Islet of Langerhans (tissue), 1 donor: ENCODE measurements at regions not wholly inside any gene's neighbourhood (a gene's known extent, or its start where the extent isn't known, plus 50 kb on each side); places are given as distances from the start of the nearest gene placed in this dataset.

Experiments used
- FAIRE-seq: peaks from one replicate; lab custom pipeline; 2011; peaks lifted over from hg19 to GRCh38; lab: Jason Lieb, UNC

GRCh38 chr16:66137853-66138252 lies 228.6 kb upstream of the CDH5 start:
- no peak for FAIRE-seq

GRCh38 chr16:66136841-66137240 lies 229.7 kb upstream of the CDH5 start:
- FAIRE-seq = no peak

GRCh38 chr16:66135838-66136237 lies 230.7 kb upstream of the CDH5 start:
- FAIRE-seq = no peak

- no peak for FAIRE-seq
Measured at GRCh38 chr16:66135421-66135831, 231.1 kb upstream of the CDH5 start.

GRCh38 chr16:66134875-66135274 lies 231.6 kb upstream of the CDH5 start:
- no peak for FAIRE-seq

- no peak for FAIRE-seq
Measured at GRCh38 chr16:66133643-66134338, 232.7 kb upstream of the CDH5 start.

GRCh38 chr16:66131895-66132294 lies 234.6 kb upstream of the CDH5 start:
- no peak for FAIRE-seq

GRCh38 chr16:66131156-66131807 lies 235.2 kb upstream of the CDH5 start:
- FAIRE-seq = no peak

GRCh38 chr16:66130296-66130905 lies 236.1 kb upstream of the CDH5 start:
- FAIRE-seq = no peak

- no peak for FAIRE-seq
Measured at GRCh38 chr16:66129196-66129595, 237.3 kb upstream of the CDH5 start.

GRCh38 chr16:66128371-66128770 lies 238.1 kb upstream of the CDH5 start:
- no peak for FAIRE-seq

GRCh38 chr16:66127459-66128370 lies 238.8 kb upstream of the CDH5 start:
- no peak for FAIRE-seq

GRCh38 chr16:66121466-66121865 lies 245.0 kb upstream of the CDH5 start:
- FAIRE-seq = no peak

- no peak for FAIRE-seq
Measured at GRCh38 chr16:66120656-66121055, 245.8 kb upstream of the CDH5 start.

GRCh38 chr16:66116163-66117002 lies 250.1 kb upstream of the CDH5 start:
- no peak for FAIRE-seq

GRCh38 chr16:66115373-66115772 lies 251.1 kb upstream of the CDH5 start:
- FAIRE-seq = no peak

GRCh38 chr16:66113223-66113622 lies 253.3 kb upstream of the CDH5 start:
- FAIRE-seq = no peak

- no peak for FAIRE-seq
Measured at GRCh38 chr16:66109677-66110076, 256.8 kb upstream of the CDH5 start.

GRCh38 chr16:66107661-66108060 lies 258.8 kb upstream of the CDH5 start:
- FAIRE-seq = no peak

- FAIRE-seq = no peak
Measured at GRCh38 chr16:66103211-66103610, 263.3 kb upstream of the CDH5 start.

- no peak for FAIRE-seq
Measured at GRCh38 chr16:66099306-66099705, 267.2 kb upstream of the CDH5 start.

- FAIRE-seq = no peak
Measured at GRCh38 chr16:66097751-66098150, 268.7 kb upstream of the CDH5 start.
